Medulla oblongata (tissue), 1 donor: ENCODE measurements at regions not wholly inside any gene's neighbourhood (a gene's known extent, or its start where the extent isn't known, plus 50 kb on each side); places are given as distances from the start of the nearest gene placed in this dataset.
"Not testable (repeated sequence)": the region's sequence is repeated elsewhere in the genome, so short reads cannot be mapped to it uniquely, and the experiment has no call there.

Source experiments
- DNase-seq: peaks from one replicate; pipeline ENCODE4 v3.0.0-alpha.2; 2015; ENCODE audit errors: extremely low spot score

GRCh38 chr10:57961487-57961886, 306.2 kb downstream of the IPMK start:
- no peak for DNase-seq

- DNase-seq = no peak
Observed at GRCh38 chr10:57960406-57960805, 307.3 kb downstream of the IPMK start.

GRCh38 chr10:57959318-57960006, 308.2 kb downstream of the IPMK start:
- no peak for DNase-seq

- DNase-seq = no peak
Observed at GRCh38 chr10:57955076-57955475, 312.6 kb downstream of the IPMK start.

- DNase-seq = no peak
Observed at GRCh38 chr10:57952741-57953140, 315.0 kb downstream of the IPMK start.

- DNase-seq = no peak
Observed at GRCh38 chr10:57950442-57950974, 317.2 kb downstream of the IPMK start.

GRCh38 chr10:57948796-57949195, 318.9 kb downstream of the IPMK start:
- no peak for DNase-seq

- DNase-seq = no peak
Observed at GRCh38 chr10:57946833-57947232, 320.9 kb downstream of the IPMK start.

GRCh38 chr10:57943701-57944100, 324.0 kb downstream of the IPMK start:
- DNase-seq = no peak

- DNase-seq = no peak
Observed at GRCh38 chr10:57925045-57925444, 342.6 kb downstream of the IPMK start.

- no peak for DNase-seq
Observed at GRCh38 chr10:57921140-57921539, 346.6 kb downstream of the IPMK start.

GRCh38 chr10:57919864-57920263, 347.8 kb downstream of the IPMK start:
- no peak for DNase-seq

- no peak for DNase-seq
Observed at GRCh38 chr10:57917019-57917418, 350.7 kb downstream of the IPMK start.

- no peak for DNase-seq
Observed at GRCh38 chr10:57905861-57906260, 361.8 kb downstream of the IPMK start.

- no peak for DNase-seq
Observed at GRCh38 chr10:57905010-57905409, 362.7 kb downstream of the IPMK start.

- no peak for DNase-seq
Observed at GRCh38 chr10:57898231-57898630, 369.5 kb downstream of the IPMK start.

GRCh38 chr10:57897611-57898010, 370.1 kb downstream of the IPMK start:
- DNase-seq = no peak

- DNase-seq = no peak
Observed at GRCh38 chr10:57894361-57894760, 373.3 kb downstream of the IPMK start.

GRCh38 chr10:57891201-57892006, 376.3 kb downstream of the IPMK start:
- no peak for DNase-seq

GRCh38 chr10:57890691-57891090, 377.0 kb downstream of the IPMK start:
- no peak for DNase-seq

- DNase-seq = not testable (repeated sequence)
Observed at GRCh38 chr10:57885618-57885968, 382.1 kb downstream of the IPMK start.

- DNase-seq = no peak
Observed at GRCh38 chr10:57884965-57885617, 382.6 kb downstream of the IPMK start.

GRCh38 chr10:57884407-57884806, 383.3 kb downstream of the IPMK start:
- DNase-seq = no peak
